SK-MEL-5 (cell line): ENCODE measurements at regions not wholly inside any gene's neighbourhood (a gene's known extent, or its start where the extent isn't known, plus 50 kb on each side); places are given as distances from the start of the nearest gene placed in this dataset.
A peak's percentile ranks its signal among the peaks of the same experiment; 100 is the strongest.

Experiments used
- DNase-seq: peaks from one replicate; pipeline ENCODE4 v3.0.0-alpha.2; 2016; ENCODE audit warnings: low read depth, low spot score
- in situ Hi-C: cut with HindIII; loops from 2 replicates; pipeline ENCODE4 v1.10.0; 2016; ENCODE audit warnings: low sequenced_read_pairs, high pct_unique_total_duplicates, low pct_unique_long_range_greater_than_20kb

- DNase-seq: no peak
- in situ Hi-C loops: no loop called here
Measured at GRCh38 chr6:40727271-40727670, 140.1 kb upstream of the LRFN2 start.

DNA sequence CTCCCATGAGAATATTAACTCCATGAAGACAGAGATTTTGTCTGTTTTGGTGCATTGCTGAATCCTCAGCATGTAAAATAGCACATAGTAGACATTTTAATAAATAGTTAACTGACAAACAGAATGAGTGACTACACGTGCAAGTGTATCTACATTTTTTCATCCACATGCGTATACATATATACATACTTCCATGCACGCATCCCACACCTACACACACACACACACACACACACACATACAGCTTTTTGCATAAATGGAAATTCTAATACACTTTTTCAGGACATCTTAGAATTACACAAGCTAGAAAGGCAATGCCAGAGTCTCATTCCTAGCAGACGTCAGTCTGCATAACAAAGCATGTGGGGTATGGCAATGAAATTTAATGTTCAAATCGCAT is 139.7 kb upstream of the LRFN2 start:
- DNase-seq: no peak
- in situ Hi-C loops: no loop called here

- DNase-seq: no peak
- in situ Hi-C loops: no loop called here
Measured at GRCh38 chr6:40725390-40725789, 138.2 kb upstream of the LRFN2 start.

DNA sequence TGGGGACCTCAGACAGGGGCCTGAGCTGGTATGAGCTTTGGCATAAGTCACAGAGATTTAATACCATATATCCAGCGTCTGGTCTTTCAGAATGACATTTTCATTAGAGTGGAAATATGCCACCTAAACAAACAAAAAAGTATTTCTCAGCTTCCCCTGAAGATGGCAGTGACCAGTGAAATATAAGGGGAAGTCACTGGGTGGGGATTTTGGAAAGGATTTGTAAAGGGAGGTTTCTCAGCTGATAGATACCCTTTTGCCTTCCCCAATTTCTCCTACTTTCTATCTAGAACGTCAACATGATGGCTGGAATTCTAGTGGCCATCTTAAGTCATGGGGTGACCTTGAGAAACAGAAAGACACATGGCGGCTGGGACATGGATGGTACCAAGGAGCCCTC is 137.7 kb upstream of the LRFN2 start:
- no peak for DNase-seq
- in situ Hi-C loops: no loop called here

DNA sequence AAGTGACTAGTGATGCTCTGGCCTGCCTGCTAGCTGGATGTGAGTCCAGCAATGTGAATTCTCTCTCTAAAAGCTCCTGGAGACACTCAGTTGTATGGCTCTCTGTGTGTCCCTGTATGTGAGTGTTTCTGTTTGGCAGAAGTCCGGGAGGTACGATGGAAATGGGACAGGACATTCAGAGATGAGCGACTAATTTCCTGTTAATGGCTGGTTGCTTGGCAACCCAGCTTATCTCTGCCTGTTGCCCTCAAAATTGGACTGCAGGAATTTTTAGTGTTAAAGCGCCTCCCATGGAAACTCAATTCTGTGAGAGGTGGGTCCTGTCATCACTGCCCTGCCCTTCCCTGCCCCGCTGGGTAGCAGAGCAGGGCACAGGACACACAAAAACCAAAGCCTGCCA is 136.8 kb upstream of the LRFN2 start:
- no peak for DNase-seq
- in situ Hi-C loops: no loop called here

- in situ Hi-C loops: no loop called here
- no peak for DNase-seq
Measured at GRCh38 chr6:40722553-40723258, 135.5 kb upstream of the LRFN2 start.

DNA sequence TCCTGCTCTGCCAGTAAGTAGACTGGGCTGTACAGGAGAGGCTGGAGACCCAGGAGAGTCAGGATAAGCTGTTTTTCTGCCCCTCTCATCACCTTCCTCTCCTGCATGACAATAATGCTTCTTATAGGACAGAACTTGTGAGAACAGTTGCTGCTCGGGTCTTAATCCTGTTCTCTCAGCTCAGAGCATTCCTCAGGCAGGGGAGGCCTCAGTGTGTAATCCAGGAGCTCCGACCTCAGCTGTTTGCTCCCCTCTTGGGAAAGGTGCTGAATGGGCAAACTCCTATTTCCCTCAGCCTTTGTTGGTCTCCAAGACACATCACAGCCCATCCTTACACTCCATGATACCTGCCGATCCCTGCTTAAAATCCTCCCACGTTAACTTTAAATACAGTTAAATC is 134.9 kb upstream of the LRFN2 start:
- in situ Hi-C loops: no loop called here
- no peak for DNase-seq

DNA sequence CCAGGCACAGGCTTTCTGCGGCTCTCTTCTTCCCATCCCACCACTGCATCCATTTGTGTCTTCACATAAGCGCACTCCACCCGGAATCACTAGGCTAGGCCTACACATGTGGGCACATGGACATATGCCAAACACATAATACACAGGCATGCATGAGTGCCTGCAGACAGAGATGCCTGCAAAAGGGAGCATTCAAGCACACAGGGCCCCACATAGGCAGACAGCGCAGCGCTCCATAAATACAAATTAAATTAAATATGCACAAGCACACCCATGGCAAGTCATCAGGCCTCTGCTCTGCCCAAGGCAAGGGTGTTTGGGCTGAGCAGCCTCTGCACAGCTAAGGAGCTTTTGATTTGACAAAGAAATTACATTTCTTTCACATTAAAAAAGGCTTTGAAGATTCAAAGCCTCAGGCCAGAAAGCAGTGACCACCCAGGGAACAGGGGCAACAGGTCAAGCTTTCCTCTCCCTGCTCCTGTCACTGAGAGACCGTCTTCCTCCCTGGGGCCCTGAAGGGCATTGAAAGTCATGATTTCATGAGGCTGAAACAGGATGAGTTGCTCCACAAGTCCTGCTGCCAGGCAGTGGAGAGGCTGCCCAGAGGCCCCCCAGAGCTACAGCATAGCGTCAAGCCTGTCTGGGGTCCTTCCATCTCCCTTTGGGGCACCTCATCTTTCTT is 134.2 kb upstream of the LRFN2 start:
- DNase-seq: no peak
- in situ Hi-C loops: no loop called here

DNA sequence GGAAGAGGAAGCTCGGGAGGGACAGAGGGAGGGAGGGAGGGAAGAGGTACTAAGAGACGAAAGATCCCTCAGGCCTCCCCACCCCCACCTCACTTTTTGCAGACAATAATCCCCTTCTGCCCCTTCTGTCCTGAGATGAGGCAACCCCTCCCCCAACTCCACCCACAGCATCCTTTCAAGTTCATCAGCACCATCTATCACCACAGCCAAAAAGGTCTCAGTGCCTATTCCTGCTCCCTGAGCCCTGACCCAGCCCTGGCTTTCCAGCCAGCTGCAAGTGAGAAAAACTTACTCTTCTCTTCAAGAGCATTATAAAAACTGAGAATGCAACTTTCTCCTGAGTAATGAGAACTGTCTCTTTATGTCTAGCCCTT is 133.2 kb upstream of the LRFN2 start:
- DNase-seq: no peak
- in situ Hi-C loops: no loop called here

DNA sequence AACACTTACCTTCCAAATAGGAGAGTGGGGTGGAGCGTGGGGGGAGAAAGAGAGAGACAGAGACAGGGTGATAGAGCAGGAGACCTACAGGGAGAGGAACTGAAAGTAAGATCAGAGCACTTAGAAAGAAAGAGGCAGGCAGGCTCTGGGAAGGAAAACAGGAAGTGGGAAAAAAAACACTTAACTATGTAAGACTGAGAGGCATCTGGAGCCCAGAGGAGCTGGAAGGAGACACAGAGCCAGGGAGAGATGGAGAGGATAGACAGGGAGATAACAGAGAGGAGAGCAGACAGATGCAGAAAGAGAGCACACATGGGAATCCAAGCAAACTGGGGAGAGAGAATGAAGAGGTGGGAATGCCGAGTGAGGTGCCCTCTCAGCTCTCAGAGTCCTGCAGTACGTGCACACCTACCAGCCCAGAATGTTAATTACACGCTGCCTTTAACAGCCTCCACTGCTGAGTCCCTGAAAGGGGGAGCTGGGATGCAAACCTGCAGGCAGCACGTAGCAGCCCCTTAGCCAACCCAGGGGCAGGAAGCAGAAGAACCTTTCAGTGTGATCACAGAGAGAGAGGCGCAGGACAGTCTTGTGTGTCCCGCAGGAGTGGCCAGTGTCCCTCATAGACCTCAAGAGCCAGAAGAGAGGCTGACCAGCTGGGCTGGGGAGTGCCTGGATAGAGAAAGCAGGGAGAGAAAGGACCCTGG is 132.7 kb upstream of the LRFN2 start:
- DNase-seq: no peak
- in situ Hi-C loops: no loop called here

GRCh38 chr6:40718401-40718800 is 131.2 kb upstream of the LRFN2 start:
- in situ Hi-C loops: no loop called here
- DNase-seq: no peak

- DNase-seq: no peak
- in situ Hi-C loops: no loop called here
Measured at GRCh38 chr6:40717411-40718057, 130.4 kb upstream of the LRFN2 start.

DNA sequence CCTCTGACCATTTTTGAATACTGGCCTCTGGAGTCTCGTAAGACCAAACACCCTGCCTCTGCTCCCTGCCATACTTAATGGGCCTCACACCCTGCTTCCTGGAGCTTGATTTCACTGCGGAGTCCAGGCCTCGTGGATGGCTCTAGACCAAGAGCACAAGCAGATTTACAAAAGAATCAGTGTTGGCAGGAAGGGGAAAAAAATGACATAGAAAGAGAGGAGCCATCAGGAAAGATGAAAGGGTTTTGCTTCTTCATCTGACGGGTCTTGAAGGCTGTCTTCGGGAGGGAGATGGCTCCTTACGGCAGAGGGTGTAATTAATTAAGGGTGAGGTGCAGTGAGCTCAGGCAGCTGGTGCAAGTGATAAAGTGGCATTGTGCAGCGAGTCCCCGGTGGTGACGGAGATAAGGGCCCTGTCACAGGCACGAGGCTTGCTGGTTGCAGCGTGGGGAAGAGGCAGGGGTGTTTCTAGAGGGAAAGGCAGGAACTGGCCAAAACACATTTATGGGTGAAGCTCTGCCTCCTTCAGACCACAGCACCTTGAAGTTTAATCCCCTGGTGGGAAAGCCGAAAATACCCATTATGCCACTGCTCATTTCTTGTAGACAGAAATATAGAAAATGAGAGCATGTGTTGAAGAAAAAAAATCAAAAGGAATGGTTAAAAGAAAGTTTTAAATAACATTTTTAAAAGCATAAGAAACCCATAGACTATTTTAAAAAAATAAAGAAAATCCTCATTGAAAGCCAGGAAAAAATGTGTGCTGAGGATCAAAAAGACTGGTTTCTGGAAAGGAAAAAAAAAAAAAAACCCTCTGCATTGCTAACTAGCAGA is 128.6 kb upstream of the LRFN2 start:
- in situ Hi-C loops: no loop called here

DNA sequence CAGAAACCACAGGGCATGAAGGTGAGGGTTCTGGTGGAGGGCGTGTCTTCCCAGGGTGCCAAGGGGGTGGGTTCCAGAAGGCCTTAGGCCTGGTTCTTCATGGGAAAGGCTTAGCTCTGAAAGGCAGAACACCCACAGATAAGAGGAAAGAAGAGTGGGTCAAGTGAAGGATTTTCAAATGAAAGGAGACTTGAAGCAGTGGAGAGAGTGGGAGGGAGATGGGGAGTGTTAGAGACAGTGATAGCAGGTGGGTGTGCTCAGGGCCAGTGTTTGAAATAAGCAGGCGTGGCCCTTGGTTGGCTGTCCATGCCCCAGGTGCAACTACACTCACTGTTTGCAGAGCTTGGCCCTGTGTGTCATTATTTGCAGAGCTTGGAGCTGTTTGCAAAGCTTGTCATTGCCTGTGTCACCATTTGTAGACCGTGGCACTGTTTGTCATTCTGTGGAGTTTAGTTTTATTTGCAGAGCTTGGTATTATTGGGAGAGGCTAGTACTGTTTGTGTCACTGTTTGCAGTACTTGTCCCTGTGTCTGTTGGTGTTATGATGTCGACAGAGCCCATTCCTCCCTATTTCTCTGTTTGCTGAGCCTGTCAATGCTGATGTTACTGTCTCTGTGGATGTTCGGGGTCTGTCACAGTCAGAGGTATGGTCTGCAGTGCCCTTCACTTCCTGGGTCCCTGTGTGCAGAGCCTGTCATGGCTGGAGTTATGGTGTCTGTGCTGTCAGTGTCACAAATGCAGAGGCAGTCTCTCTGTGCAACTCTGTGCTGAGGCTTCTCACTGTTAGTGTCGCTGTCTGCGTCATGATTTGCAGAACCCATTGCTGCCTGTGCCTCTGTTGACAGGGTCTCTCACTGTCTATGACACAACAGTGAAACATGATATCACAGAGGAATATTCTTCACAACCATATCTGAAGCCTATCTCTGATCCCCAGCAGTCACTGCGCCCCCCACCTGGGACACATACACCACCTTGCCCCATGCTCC is 127.7 kb upstream of the LRFN2 start:
- DNase-seq: no peak
- in situ Hi-C loops: no loop called here

More for the DNA sequence above, 128.6 kb upstream of the LRFN2 start:
- DNase-seq: peak; percentile 17

- in situ Hi-C loops: no loop called here
- DNase-seq: no peak
Measured at GRCh38 chr6:40714143-40714542, 127.0 kb upstream of the LRFN2 start.

DNA sequence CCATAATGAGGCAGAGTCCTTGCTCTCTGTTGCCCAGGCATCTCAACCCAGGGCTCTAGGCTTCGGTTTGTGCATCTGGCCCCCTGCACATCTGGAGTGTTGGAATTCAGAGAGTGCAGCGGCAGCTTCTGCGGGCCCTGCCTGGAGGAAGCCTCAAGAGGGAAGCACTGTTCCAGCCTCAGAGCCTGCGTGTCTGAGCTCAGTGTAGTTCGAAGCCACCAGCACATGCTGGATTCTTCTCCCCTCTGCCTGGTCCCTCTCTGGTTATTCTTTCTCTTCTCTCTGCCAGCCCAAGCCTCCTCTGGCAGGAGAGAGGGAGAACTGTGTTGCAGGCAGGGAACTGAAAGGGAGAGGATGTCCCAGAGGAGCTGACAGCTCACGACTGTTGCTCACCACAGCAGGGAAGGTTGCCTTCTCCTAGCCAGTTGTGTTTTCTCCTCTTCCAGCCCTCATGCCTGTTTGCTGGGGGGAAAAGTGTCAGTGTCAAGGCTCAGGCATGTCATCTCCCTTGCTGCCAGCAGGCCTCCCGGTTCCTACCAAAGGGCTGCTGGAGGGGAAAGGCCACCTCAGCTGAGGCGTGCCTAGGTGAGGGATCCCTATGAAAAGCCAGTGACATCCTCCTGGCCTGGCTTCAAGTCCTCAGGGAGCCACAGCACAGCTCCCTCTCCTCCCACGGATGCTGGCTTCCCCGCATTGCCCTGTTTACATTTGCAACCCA is 126.0 kb upstream of the LRFN2 start:
- in situ Hi-C loops: no loop called here
- no peak for DNase-seq
